Stimulated activated CD4-positive, alpha-beta T cell treated with anti-CD3 and anti-CD28 coated beads, Interleukin-1b, Interleukin-23, amount 100 ng/mL, for 24 hours (primary cell): ENCODE measurements at regions not wholly inside any gene's neighbourhood (a gene's known extent, or its start where the extent isn't known, plus 50 kb on each side); places are given as distances from the start of the nearest gene placed in this dataset.

Experiments used
- DNase-seq, 4 experiments: peaks; one replicate each; pipeline ENCODE4 v3.0.0-alpha.2; 2020; ENCODE audit warnings: low read depth in 4 of 4, low spot score in 1 of 4

GRCh38 chr7:42858570-42858969 is 53.3 kb downstream of the C7orf25 start:
- no peak for DNase-seq

GRCh38 chr7:42856605-42856987 is 55.3 kb downstream of the C7orf25 start:
- no peak for DNase-seq

GRCh38 chr7:42854571-42855118 is 57.2 kb downstream of the C7orf25 start:
- no peak for DNase-seq

GRCh38 chr7:42852531-42852930 is 59.3 kb downstream of the C7orf25 start:
- no peak for DNase-seq

GRCh38 chr7:42843205-42843800 is 68.6 kb downstream of the C7orf25 start:
- DNase-seq, result no peak

- no peak for DNase-seq
Observed at GRCh38 chr7:42834676-42835075, 77.2 kb downstream of the C7orf25 start.

GRCh38 chr7:42833411-42833810 is 78.5 kb downstream of the C7orf25 start:
- DNase-seq, result no peak

GRCh38 chr7:42832667-42833066 is 79.2 kb downstream of the C7orf25 start:
- DNase-seq, result no peak

GRCh38 chr7:42831718-42832522 is 80.0 kb downstream of the C7orf25 start:
- DNase-seq, result no peak

GRCh38 chr7:42831006-42831717 is 80.7 kb downstream of the C7orf25 start:
- no peak for DNase-seq

GRCh38 chr7:42812779-42813178 is 99.1 kb downstream of the C7orf25 start:
- no peak for DNase-seq

- DNase-seq, result no peak
Observed at GRCh38 chr7:42805601-42806000, 106.3 kb downstream of the C7orf25 start.

GRCh38 chr7:42794673-42795072 is 117.2 kb downstream of the C7orf25 start:
- no peak for DNase-seq

- DNase-seq, result no peak
Observed at GRCh38 chr7:42792841-42793240, 119.0 kb downstream of the C7orf25 start.

GRCh38 chr7:42790196-42790595 is 121.7 kb downstream of the C7orf25 start:
- DNase-seq, result no peak

GRCh38 chr7:42774436-42774835 is 137.4 kb downstream of the C7orf25 start:
- DNase-seq, result no peak

- no peak for DNase-seq
Observed at GRCh38 chr7:42770114-42770513, 141.8 kb downstream of the C7orf25 start.

- DNase-seq, result no peak
Observed at GRCh38 chr7:42768045-42768444, 143.8 kb downstream of the C7orf25 start.

GRCh38 chr7:42766782-42767423 is 145.0 kb downstream of the C7orf25 start:
- no peak for DNase-seq

GRCh38 chr7:42765931-42766330 is 145.9 kb downstream of the C7orf25 start:
- DNase-seq, result no peak

- no peak for DNase-seq
Observed at GRCh38 chr7:42763137-42763551, 148.7 kb downstream of the C7orf25 start.
